H1 (cell line): ENCODE measurements at regions not wholly inside any gene's neighbourhood (a gene's known extent, or its start where the extent isn't known, plus 50 kb on each side); places are given as distances from the start of the nearest gene placed in this dataset.

ENCODE experiments used
- CTCF ChIA-PET: fragments of 300-600 bp; sonication (Branson Sonifier 250); formaldehyde crosslinking; loops from one replicate; lab custom pipeline; 2021; ENCODE audit not compliant: partially characterized antibody; lab: Charles Lee
- POLR2A ChIA-PET: fragments of 300-600 bp; sonication (Branson Sonifier 250); formaldehyde crosslinking; loops from one replicate; lab custom pipeline; 2021; ENCODE audit warnings: inconsistent platforms; ENCODE audit not compliant: partially characterized antibody; lab: Charles Lee
- DNase-seq, 2 experiments: peaks; one replicate each; pipeline versions ENCODE4 v3.0.0 to v3.0.0-alpha.2; 2010 to 2022; ENCODE audit warnings: low spot score in 2 of 2, low read depth in 1 of 2, mixed read lengths in 1 of 2
- FAIRE-seq: peaks from 2 replicates; lab custom pipeline; 2011; peaks lifted over from hg19 to GRCh38; lab: Jason Lieb, UNC
- H2AFZ ChIP-seq: 2 replicates; pipeline ENCODE4 v1.8.1; 2012; ENCODE audit warnings: low read length, inconsistent platforms
- H2AK5ac ChIP-seq: 2 replicates; pipeline ENCODE4 v1.6.1; 2013; ENCODE audit warnings: low read depth, low read length
- H2BK120ac ChIP-seq: replicated peaks from 2 replicates; pipeline ENCODE3; 2013; ENCODE audit warnings: low read depth, low read length, inconsistent platforms
- H2BK12ac ChIP-seq: 2 replicates; pipeline ENCODE4 v1.6.1; 2013; ENCODE audit warnings: low read depth, low read length
- H2BK15ac ChIP-seq: 2 replicates; pipeline ENCODE4 v1.6.1; 2013; ENCODE audit warnings: low read length
- H2BK20ac ChIP-seq: 2 replicates; pipeline ENCODE4 v1.6.1; 2013; ENCODE audit warnings: low read length
- H2BK5ac ChIP-seq: 2 replicates; pipeline ENCODE4 v1.6.1; 2013; ENCODE audit warnings: low read depth, low read length
- H3K14ac ChIP-seq: 2 replicates; pipeline ENCODE4 v1.6.1; 2013; ENCODE audit warnings: inconsistent platforms; ENCODE audit not compliant: insufficient read length
- H3K18ac ChIP-seq: 2 replicates; pipeline ENCODE4 v1.6.1; 2013; ENCODE audit warnings: low read length; ENCODE audit errors: extremely low read depth
- H3K23ac ChIP-seq: 2 replicates; pipeline ENCODE4 v1.6.1; 2013; ENCODE audit warnings: inconsistent platforms; ENCODE audit not compliant: insufficient read length
- H3K23me2 ChIP-seq: 2 replicates; pipeline ENCODE4 v1.6.1; 2013; ENCODE audit warnings: low read depth, low read length
- H3K27ac ChIP-seq: 2 replicates; pipeline ENCODE4 v1.6.1; 2011; ENCODE audit warnings: low read depth, low read length, inconsistent platforms
- H3K27me3 ChIP-seq, 4 experiments: replicated peaks in 1 of 4; 1 replicate in 1 of 4; 2 replicates in 3 of 4; pipeline versions ENCODE4 v1.6.1 to v1.8.1; 2011 to 2013; ENCODE audit warnings: low read length in 3 of 4, mild to moderate bottlenecking in 3 of 4, inconsistent platforms in 2 of 4, mixed read lengths in 2 of 4, moderate library complexity in 1 of 4; ENCODE audit not compliant: control insufficient read depth in 3 of 4, insufficient read depth in 3 of 4; ENCODE audit errors: extremely low read depth in 1 of 4
- H3K36me3 ChIP-seq, 4 experiments: 2 replicates each; pipeline versions ENCODE4 v1.6.1 to v1.8.1; 2011 to 2013; ENCODE audit warnings: mild to moderate bottlenecking in 4 of 4, low read length in 3 of 4, moderate library complexity in 2 of 4, control low read depth in 1 of 4, inconsistent platforms in 1 of 4; ENCODE audit not compliant: insufficient read depth in 4 of 4, control insufficient read depth in 2 of 4
- H3K4ac ChIP-seq: replicated peaks from 2 replicates; pipeline ENCODE3; 2013; ENCODE audit warnings: low read length, low read depth, mixed read lengths, inconsistent platforms; ENCODE audit not compliant: insufficient read length
- H3K4me1 ChIP-seq, 4 experiments: replicated peaks in 1 of 4; 1 replicate in 1 of 4; 2 replicates in 3 of 4; pipeline versions ENCODE4 v1.6.1 to v1.8.1; 2011 to 2013; ENCODE audit warnings: low read length in 3 of 4, inconsistent platforms in 2 of 4, mixed read lengths in 1 of 4; ENCODE audit not compliant: insufficient read depth in 4 of 4, control insufficient read depth in 3 of 4
- H3K4me2 ChIP-seq, 2 experiments: 2 replicates each; pipeline versions ENCODE4 v1.6.1 to v1.8.1; 2011 to 2013; ENCODE audit warnings: low read depth in 2 of 2, low read length in 2 of 2, control low read depth in 1 of 2, inconsistent platforms in 1 of 2, mild to moderate bottlenecking in 1 of 2; ENCODE audit not compliant: insufficient read depth in 1 of 2
- H3K4me3 ChIP-seq, 4 experiments: fragments of 200-600, 300-600 bp in 1 of 4; sonication (generic), shearing (Covaris generic), sonication (Bioruptor Twin) in 1 of 4; 2 replicates each; pipeline versions ENCODE4 v1.5.1 to v1.8.1; 2011 to 2016; ENCODE audit warnings: low read length in 4 of 4, low read depth in 3 of 4, control low read depth in 2 of 4, inconsistent platforms in 2 of 4, mild to moderate bottlenecking in 2 of 4, mixed read lengths in 1 of 4, moderate library complexity in 1 of 4; ENCODE audit not compliant: insufficient read depth in 2 of 4; ENCODE audit errors: extremely low read depth in 1 of 4
- H3K56ac ChIP-seq: replicated peaks from 2 replicates; pipeline ENCODE3; 2013; ENCODE audit warnings: low read depth, mild to moderate bottlenecking, mixed read lengths, low read length, inconsistent platforms; ENCODE audit not compliant: insufficient read length
- H3K79me1 ChIP-seq: 2 replicates; pipeline ENCODE4 v1.6.1; 2013; ENCODE audit warnings: low read depth, low read length, control low read depth
- H3K79me2 ChIP-seq, 2 experiments: 2 replicates each; pipeline versions ENCODE4 v1.6.1 to v1.8.1; 2012 to 2013; ENCODE audit warnings: low read length in 2 of 2, mild to moderate bottlenecking in 2 of 2, inconsistent platforms in 1 of 2; ENCODE audit not compliant: insufficient read depth in 2 of 2, control insufficient read depth in 1 of 2
- H3K9ac ChIP-seq, 4 experiments: replicated peaks in 1 of 4; 1 replicate in 1 of 4; 2 replicates in 3 of 4; pipeline versions ENCODE4 v1.6.1 to v1.8.1; 2011 to 2013; ENCODE audit warnings: low read depth in 3 of 4, low read length in 3 of 4, control low read depth in 2 of 4, mild to moderate bottlenecking in 2 of 4, moderate library complexity in 2 of 4, inconsistent platforms in 1 of 4; ENCODE audit errors: extremely low read depth in 1 of 4
- H3K9me3 ChIP-seq, 2 experiments: 2 replicates each; pipeline versions ENCODE4 v1.6.1 to v1.8.1; 2012 to 2013; ENCODE audit warnings: mild to moderate bottlenecking in 2 of 2, moderate library complexity in 2 of 2, control low read depth in 1 of 2, inconsistent platforms in 1 of 2, low read depth in 1 of 2, low read length in 1 of 2, mixed read lengths in 1 of 2; ENCODE audit not compliant: insufficient read depth in 2 of 2
- H4K20me1 ChIP-seq, 2 experiments: replicated peaks in 1 of 2; 2 replicates each; pipeline versions ENCODE3 to v1.8.1; 2011 to 2013; ENCODE audit warnings: inconsistent platforms in 2 of 2, low read length in 2 of 2, mild to moderate bottlenecking in 1 of 2; ENCODE audit not compliant: insufficient read depth in 2 of 2, control insufficient read depth in 1 of 2
- H4K5ac ChIP-seq: 2 replicates; pipeline ENCODE4 v1.6.1; 2013; ENCODE audit warnings: low read length, low read depth, mixed read lengths, inconsistent platforms; ENCODE audit not compliant: insufficient read length
- H4K8ac ChIP-seq: 2 replicates; pipeline ENCODE4 v1.8.0; 2013; ENCODE audit warnings: mild to moderate bottlenecking, moderate library complexity, low read length, inconsistent platforms; ENCODE audit not compliant: insufficient read depth; ENCODE audit errors: extremely low read depth
- H4K91ac ChIP-seq: replicated peaks from 2 replicates; pipeline ENCODE3; 2013; ENCODE audit warnings: low read length, mixed read lengths, inconsistent platforms; ENCODE audit not compliant: insufficient read length
- CEBPB ChIP-seq: IDR thresholded peaks from 2 replicates; pipeline ENCODE4 v1.6.1; 2012; ENCODE audit warnings: low read depth, low read length
- RXRA ChIP-seq: IDR thresholded peaks from 2 replicates; pipeline ENCODE4 v1.6.1; 2011; ENCODE audit warnings: low read depth, mild to moderate bottlenecking, low read length, moderate library complexity; ENCODE audit not compliant: insufficient read depth
- WGBS, 2 experiments: shearing (Covaris generic) in 1 of 2; methylation state at CpG; one replicate each; pipeline versions ENCODE4 v1.1.6 to v1.1.7; 2013 to 2015; ENCODE audit warnings: low lambda C conversion rate in 2 of 2, mixed read lengths in 2 of 2, inconsistent platforms in 1 of 2, low coverage in 1 of 2, missing lambda C conversion rate in 1 of 2; ENCODE audit not compliant: insufficient replicate concordance in 2 of 2, insufficient coverage in 1 of 2, insufficient read length in 1 of 2; ENCODE audit errors: extremely low coverage in 1 of 2, missing lambda C conversion rate in 1 of 2; 5-methylcytosine and 5-hydroxymethylcytosine counted together

- DNase-seq (no peak), FAIRE-seq (no peak)
- H2AK5ac ChIP-seq, result no peak overlapping the region
- H2BK15ac ChIP-seq, result no peak overlapping the region
- H3K4ac ChIP-seq, result no peak overlapping the region
- H4K91ac ChIP-seq, result no peak overlapping the region
- H3K36me3 ChIP-seq, result no peaks in the 10 kb centered on the region
- H3K79me2 ChIP-seq, result no peaks in the 10 kb centered on the region
- 87% methylated on average over 4 of the region's 4 CpGs; no CpG with 5 or more reads in 1 of the 2 experiments for WGBS, 2 experiments
- H3K23ac ChIP-seq, result no peak overlapping the region
- H3K23me2 ChIP-seq, result no peaks in the 10 kb centered on the region
- no peaks in the 10 kb centered on the region for H3K27me3 ChIP-seq
- no peaks in the 10 kb centered on the region for H3K79me1 ChIP-seq
- no peak overlapping the region for H2AFZ ChIP-seq
- no peak overlapping the region for H3K56ac ChIP-seq
- no peak overlapping the region for H3K4me2 ChIP-seq
- H3K9ac ChIP-seq, result no peak overlapping the region
- POLR2A ChIA-PET, result no interaction called here
- no peaks in the 10 kb centered on the region for H4K20me1 ChIP-seq
- H4K8ac ChIP-seq, result no peak overlapping the region
- no peak overlapping the region for H3K14ac ChIP-seq
- H2BK5ac ChIP-seq, result no peak overlapping the region
- 0 out of 4 replicates have a peak, but pooled peaks cover 0 to 2% of the 10 kb centered on the region in 2 experiments for H3K9me3 ChIP-seq
- TF ChIP-seq CEBPB, result peak; percentile 45; the same call in 1 of the 2 replicates
- no peak for TF ChIP-seq RXRA
- H4K5ac ChIP-seq, result no peak overlapping the region
- no peak overlapping the region for H2BK12ac ChIP-seq
- H3K18ac ChIP-seq, result no peak overlapping the region
- no peak overlapping the region for H3K27ac ChIP-seq
- 0 out of 7 replicates have a peak, but pooled peaks cover 0 to 2% (median 0%) of the 10 kb centered on the region in 4 experiments for H3K4me1 ChIP-seq
- H2BK120ac ChIP-seq, result no peak overlapping the region
- no peak overlapping the region for H3K4me3 ChIP-seq
- CTCF ChIA-PET, result interaction anchor here (0.6 to 1.7 kb wide), 2 partner anchors 50 to 538 kb away, joined by 3 to 4 read pairs; no protein-coding TSS in a partner anchor
- H2BK20ac ChIP-seq, result no peak overlapping the region
These were observed 221.3 kb upstream of the KCNJ16 start for GRCh38 chr17:69853541-69854224.
